PC-3 (cell line): ENCODE measurements at regions not wholly inside any gene's neighbourhood (a gene's known extent, or its start where the extent isn't known, plus 50 kb on each side); places are given as distances from the start of the nearest gene placed in this dataset.

Experiments used
- CTCF ChIP-seq: fragments of 300-600 bp; sonication (generic); conservative IDR thresholded peaks from 2 replicates; pipeline ENCODE4 v1.5.1; 2017; ENCODE audit warnings: antibody characterized with exemption, low read depth, mild to moderate bottlenecking, low read length
- EZH2 ChIP-seq: fragments of 300-600 bp; sonication (generic); IDR thresholded peaks from one replicate; pipeline ENCODE4 v1.6.1; 2017; ENCODE audit warnings: antibody characterized with exemption, mild to moderate bottlenecking, low read length; ENCODE audit not compliant: unreplicated experiment
- EZH2phosphoT487 ChIP-seq: fragments of 300-600 bp; sonication (generic); IDR thresholded peaks from 2 replicates; pipeline ENCODE4 v1.6.1; 2018; ENCODE audit warnings: mild to moderate bottlenecking, antibody characterized with exemption, low read length, borderline replicate concordance

GRCh38 chr3:34408088-34408487 is 609.7 kb downstream of the PDCD6IP start:
- TF ChIP-seq CTCF (no peak), EZH2 (no peak), EZH2phosphoT487 (no peak)
